NCI-H2171 treated with DMSO at 0.1 percent for 48 hours (cell line): ENCODE measurements at regions not wholly inside any gene's neighbourhood (a gene's known extent, or its start where the extent isn't known, plus 50 kb on each side); places are given as distances from the start of the nearest gene placed in this dataset.

Source experiments
- DNase-seq: peaks from one replicate; lab custom pipeline; 2025; lab: John Stamatoyannopoulos, UW

- no peak for DNase-seq
Observed at GRCh38 chr2:42971947-42972736, 179.8 kb upstream of the HAAO start.

GRCh38 chr2:42971381-42971780, 179.0 kb upstream of the HAAO start:
- DNase-seq: no peak

- DNase-seq: no peak
Observed at GRCh38 chr2:42970151-42970550, 177.8 kb upstream of the HAAO start.

- no peak for DNase-seq
Observed at GRCh38 chr2:42969231-42970150, 177.1 kb upstream of the HAAO start.

GRCh38 chr2:42967959-42968674, 175.7 kb upstream of the HAAO start:
- peak; percentile 42 for DNase-seq

GRCh38 chr2:42965910-42966309, 173.5 kb upstream of the HAAO start:
- DNase-seq: no peak

- no peak for DNase-seq
Observed at GRCh38 chr2:42965196-42965595, 172.8 kb upstream of the HAAO start.

- no peak for DNase-seq
Observed at GRCh38 chr2:42964439-42965083, 172.2 kb upstream of the HAAO start.

GRCh38 chr2:42963452-42964068, 171.2 kb upstream of the HAAO start:
- DNase-seq: no peak

GRCh38 chr2:42962508-42962953, 170.1 kb upstream of the HAAO start:
- DNase-seq: no peak

- no peak for DNase-seq
Observed at GRCh38 chr2:42961961-42962360, 169.6 kb upstream of the HAAO start.

GRCh38 chr2:42961385-42961811, 169.0 kb upstream of the HAAO start:
- no peak for DNase-seq

GRCh38 chr2:42960842-42961180, 168.4 kb upstream of the HAAO start:
- no peak for DNase-seq

GRCh38 chr2:42960002-42960841, 167.8 kb upstream of the HAAO start:
- DNase-seq: no peak

GRCh38 chr2:42959234-42960001, 167.0 kb upstream of the HAAO start:
- no peak for DNase-seq

GRCh38 chr2:42958741-42959233, 166.4 kb upstream of the HAAO start:
- no peak for DNase-seq

GRCh38 chr2:42957861-42958301, 165.5 kb upstream of the HAAO start:
- peak; percentile 9 for DNase-seq

GRCh38 chr2:42957109-42957860, 164.9 kb upstream of the HAAO start:
- DNase-seq: no peak
